Spleen (tissue), 11 donors: ENCODE measurements at regions not wholly inside any gene's neighbourhood (a gene's known extent, or its start where the extent isn't known, plus 50 kb on each side); places are given as distances from the start of the nearest gene placed in this dataset.

ENCODE experiments used
- DNase-seq: peaks from one replicate; pipeline ENCODE4 v3.0.0-alpha.2; 2020
- H3K27ac ChIP-seq, 8 donors: fragments of 200-600 bp; sonication (generic) in 7 of 8; 1 replicate in 4 of 8; 2 replicates in 4 of 8; pipeline versions ENCODE4 v1.5.0 to v1.8.0; 2016 to 2021; ENCODE audit warnings: inconsistent platforms in 4 of 8, mild to moderate bottlenecking in 4 of 8, moderate library complexity in 1 of 8
- H3K27me3 ChIP-seq, 7 donors: fragments of 200-600 bp; sonication (generic) in 6 of 7; replicated peaks in 1 of 7; 1 replicate in 4 of 7; 2 replicates in 3 of 7; pipeline versions ENCODE4 v1.5.0 to v1.8.0; 2016 to 2021; ENCODE audit warnings: inconsistent platforms in 3 of 7, mild to moderate bottlenecking in 1 of 7
- H3K36me3 ChIP-seq, 6 donors: fragments of 200-600 bp; sonication (generic) in 5 of 6; 1 replicate in 4 of 6; 2 replicates in 2 of 6; pipeline versions ENCODE4 v1.5.0 to v1.8.0; 2016 to 2021; ENCODE audit warnings: inconsistent platforms in 2 of 6
- H3K4me1 ChIP-seq, 6 donors: fragments of 200-600 bp; sonication (generic) in 5 of 6; 1 replicate in 3 of 6; 2 replicates in 3 of 6; pipeline versions ENCODE4 v1.5.0 to v1.8.0; 2016 to 2021; ENCODE audit warnings: inconsistent platforms in 3 of 6
- H3K4me3 ChIP-seq, 8 donors: fragments of 200-600 bp; sonication (generic) in 7 of 8; 1 replicate in 4 of 8; 2 replicates in 4 of 8; pipeline versions ENCODE4 v1.5.0 to v1.8.0; 2016 to 2021; ENCODE audit warnings: inconsistent platforms in 4 of 8, mild to moderate bottlenecking in 4 of 8, moderate library complexity in 2 of 8
- H3K9me3 ChIP-seq, 8 donors: fragments of 200-600 bp; sonication (generic) in 7 of 8; 1 replicate in 4 of 8; 2 replicates in 4 of 8; pipeline versions ENCODE4 v1.5.0 to v1.8.0; 2016 to 2021; ENCODE audit warnings: inconsistent platforms in 4 of 8
- CTCF ChIP-seq, 11 experiments: fragments of 200-600 bp in 7 of 11; fragments of 450-650 bp in 4 of 11; sonication (generic) in 4 of 11; IDR thresholded peaks in 8 of 11; conservative IDR thresholded peaks in 3 of 11; 1 replicate in 7 of 11; 2 replicates in 4 of 11; pipeline versions ENCODE4 v1.4.0 to v1.8.0; 2016 to 2021; ENCODE audit warnings: antibody characterized with exemption in 11 of 11, inconsistent platforms in 4 of 11, mild to moderate bottlenecking in 1 of 11
- POLR2A ChIP-seq, 3 donors: fragments of 450-650 bp; IDR thresholded peaks; one replicate each; pipeline ENCODE4 v1.5.1; 2017; ENCODE audit warnings: antibody characterized with exemption in 3 of 3, mild to moderate bottlenecking in 1 of 3
- POLR2AphosphoS5 ChIP-seq, 3 donors: sonication (generic); formaldehyde crosslinking; IDR thresholded peaks; one replicate each; pipeline ENCODE4 v1.5.1; 2017; ENCODE audit warnings: antibody characterized with exemption in 3 of 3
- WGBS, 5 donors: extraction: QIAGEN DNeasy Blood & Tissue Kit in 3 of 5; methylation state at CpG; one replicate each; pipeline versions ENCODE4 v1.1.5 to v1.1.7; 2013 to 2018; 5-methylcytosine and 5-hydroxymethylcytosine counted together
- intact Hi-C: fragments of 100-400 bp; cut with DNase I; formaldehyde crosslinking; loops from one replicate; pipeline ENCODE4 v1.15.0; 2023; ENCODE audit warnings: low total_unique reads
- donor health status: healthy with polysubstance abuse.
- donor health status: DM: no; HTN: no; CAD: no; lungs with moderate emphysema.
- donor health status: DM: no; HTN: no; CAD: no.
- donor health status: Bipolar disorder and iron deficiency.
- donor health status: healthy.
- donor health status: DM: no; HTN: no; CAD: no.
- donor health status: DM: yes; HTN: yes; CAD: no.

DNA sequence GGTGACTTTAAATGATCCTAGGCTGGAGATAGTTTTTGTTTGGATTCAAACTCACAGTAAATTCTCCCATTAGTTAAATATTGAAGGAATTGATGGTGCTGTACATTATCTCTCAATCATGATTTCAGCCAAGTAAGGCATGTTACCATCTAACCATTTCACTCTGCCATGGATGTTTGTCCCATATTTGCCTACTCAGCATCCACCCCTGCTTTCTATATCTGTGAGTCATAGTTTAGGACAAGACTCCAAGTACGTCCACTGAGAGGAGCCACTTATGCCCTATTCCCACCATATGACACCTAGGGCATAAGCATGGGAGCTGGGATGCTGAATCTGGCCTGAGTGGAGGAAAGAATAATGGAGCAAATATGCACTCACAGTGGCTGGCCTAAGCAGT, 155.2 kb downstream of the RPL10L start:
- TF ChIP-seq POLR2A (IDR thresholded peaks at IDR 0.05) (no peak), CTCF (IDR thresholded peaks at IDR 0.05 in 8 of 11, conservative IDR thresholded peaks at IDR 0.05 in 3 of 11) (no peak), POLR2AphosphoS5 (IDR thresholded peaks at IDR 0.05) (no peak)
- Histone ChIP-seq H3K27ac (no peak overlapping the region), H3K27me3 (no peaks in the 10 kb centered on the region), H3K9me3 (peaks cover 0 to 6% (median 0%) of the 10 kb centered on the region in 8 donors), H3K4me3 (no peak overlapping the region), H3K36me3 (no peaks in the 10 kb centered on the region), H3K4me1 (no peaks in the 10 kb centered on the region)
- 81 to 93% (median 86%) methylated on average over 1 of the region's 1 CpG for WGBS, 5 donors
- DNase-seq = no peak
- intact Hi-C loops = no loop called here

GRCh38 chr14:46490238-46490685, 161.3 kb downstream of the RPL10L start:
- no peaks in the 10 kb centered on the region for H3K4me1 ChIP-seq
- no peaks in the 10 kb centered on the region for H3K27me3 ChIP-seq
- intact Hi-C loops = no loop called here
- no peak overlapping the region for H3K4me3 ChIP-seq
- H3K36me3 ChIP-seq = no peaks in the 10 kb centered on the region
- no peak for TF ChIP-seq CTCF (IDR thresholded peaks at IDR 0.05 in 8 of 11, conservative IDR thresholded peaks at IDR 0.05 in 3 of 11)
- TF ChIP-seq POLR2A (IDR thresholded peaks at IDR 0.05) = no peak
- no peak for TF ChIP-seq POLR2AphosphoS5 (IDR thresholded peaks at IDR 0.05)
- no peak for DNase-seq
- 21 to 34% (median 23%) methylated on average over 1 of the region's 1 CpG for WGBS, 5 donors
- H3K9me3 ChIP-seq = no peaks in the 10 kb centered on the region
- H3K27ac ChIP-seq = no peak overlapping the region

DNA sequence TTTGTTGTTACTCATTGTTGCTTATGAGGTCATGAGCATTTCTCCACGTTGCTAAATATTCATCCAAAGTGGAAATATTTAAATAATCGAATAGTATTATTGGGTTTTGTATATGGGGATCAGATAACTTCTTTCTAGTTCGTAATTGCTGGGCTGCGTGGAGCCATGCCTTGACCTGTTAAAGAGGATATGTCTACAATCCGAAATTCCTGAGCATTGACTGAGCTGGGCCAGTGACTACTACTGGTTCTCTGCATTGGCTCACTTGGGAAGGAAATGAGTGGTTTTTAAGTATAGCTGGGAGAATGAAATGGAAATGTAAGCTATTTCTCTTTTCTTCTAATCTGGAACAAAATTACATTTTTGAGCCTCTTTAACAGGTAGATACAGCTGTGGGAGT, 163.2 kb downstream of the RPL10L start:
- TF ChIP-seq POLR2AphosphoS5 (IDR thresholded peaks at IDR 0.05) (no peak), CTCF (IDR thresholded peaks at IDR 0.05 in 8 of 11, conservative IDR thresholded peaks at IDR 0.05 in 3 of 11) (no peak), POLR2A (IDR thresholded peaks at IDR 0.05) (no peak)
- intact Hi-C loops = no loop called here
- WGBS, 5 donors = 75 to 90% (median 84%) methylated on average over 5 of the region's 5 CpGs
- H3K4me3 ChIP-seq = no peak overlapping the region
- H3K4me1 ChIP-seq = no peaks in the 10 kb centered on the region
- no peaks in the 10 kb centered on the region for H3K36me3 ChIP-seq
- H3K27me3 ChIP-seq = no peaks in the 10 kb centered on the region
- DNase-seq = no peak
- H3K27ac ChIP-seq = no peak overlapping the region
- no peaks in the 10 kb centered on the region for H3K9me3 ChIP-seq

GRCh38 chr14:46487582-46488350, 163.8 kb downstream of the RPL10L start:
- H3K27me3 ChIP-seq = no peaks in the 10 kb centered on the region
- 86 to 94% (median 86%) methylated on average over 10 of the region's 10 CpGs for WGBS, 5 donors
- H3K36me3 ChIP-seq = no peaks in the 10 kb centered on the region
- TF ChIP-seq POLR2A (IDR thresholded peaks at IDR 0.05) (no peak), CTCF (IDR thresholded peaks at IDR 0.05 in 8 of 11, conservative IDR thresholded peaks at IDR 0.05 in 3 of 11) (no peak), POLR2AphosphoS5 (IDR thresholded peaks at IDR 0.05) (no peak)
- intact Hi-C loops = no loop called here
- no peaks in the 10 kb centered on the region for H3K9me3 ChIP-seq
- no peaks in the 10 kb centered on the region for H3K4me1 ChIP-seq
- no peak for DNase-seq
- no peak overlapping the region for H3K4me3 ChIP-seq
- H3K27ac ChIP-seq = no peak overlapping the region
